ENCODE measurements at regions not wholly inside any gene's neighbourhood (a gene's known extent, or its start where the extent isn't known, plus 50 kb on each side); places are given as distances from the start of the nearest gene placed in this dataset.

DNA sequence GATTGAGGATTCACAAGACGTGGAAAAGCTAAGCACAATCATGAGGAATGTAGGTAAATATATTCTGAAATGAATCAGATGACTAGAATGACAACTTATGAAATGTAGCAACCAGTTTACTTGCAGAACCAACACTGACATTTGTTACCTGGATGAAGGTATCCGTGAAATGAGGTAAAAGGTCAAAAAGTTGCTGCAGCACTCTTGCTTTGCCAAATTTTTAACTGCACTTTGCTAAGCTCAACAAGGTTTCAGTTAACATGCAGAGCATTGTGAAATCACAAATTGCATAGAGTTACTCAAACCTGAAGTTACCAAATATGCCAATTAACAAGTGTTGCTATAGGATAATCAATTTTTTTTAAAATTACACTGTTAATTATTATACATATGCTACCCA lies 1280.1 kb downstream of the KCNT2 start:
- no peak for DNase-seq

DNA sequence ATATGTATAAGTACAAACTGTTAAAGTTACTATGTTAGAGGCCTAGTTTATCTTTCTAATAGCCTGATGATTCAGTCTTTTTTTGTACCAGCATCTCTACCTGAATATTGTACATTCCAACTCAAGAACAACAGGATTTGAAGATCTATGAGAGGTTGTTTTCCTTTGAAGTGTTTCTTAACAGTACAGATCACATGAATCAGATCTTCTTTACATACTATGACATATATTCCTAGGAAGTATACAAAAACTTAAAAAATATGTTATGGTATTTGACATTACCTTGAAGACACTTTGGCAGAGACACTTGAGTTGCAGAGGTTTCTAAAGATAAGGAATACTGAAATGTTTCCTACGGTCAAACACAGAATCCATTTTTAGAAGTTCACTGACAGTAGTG lies 1280.9 kb downstream of the KCNT2 start:
- DNase-seq, result no peak

DNA sequence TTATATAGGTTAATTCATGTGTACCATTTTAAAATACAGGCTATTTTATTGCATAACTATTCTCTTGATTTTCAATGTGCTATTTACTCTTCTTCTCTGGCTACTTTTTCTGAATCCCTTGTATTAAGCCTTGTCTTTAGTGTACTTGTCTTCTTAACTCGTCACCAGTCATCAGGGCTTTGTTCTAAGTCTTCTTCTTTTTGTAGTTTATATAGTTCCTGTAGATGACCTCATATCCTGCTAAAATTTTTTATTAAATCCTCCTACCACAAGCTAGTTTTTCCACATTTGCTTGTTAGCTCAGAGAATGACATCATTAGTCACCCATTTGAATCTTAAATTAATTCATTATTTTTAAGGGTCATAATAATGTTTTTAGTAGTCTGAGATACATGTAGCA lies 1281.9 kb downstream of the KCNT2 start:
- no peak for DNase-seq

DNA sequence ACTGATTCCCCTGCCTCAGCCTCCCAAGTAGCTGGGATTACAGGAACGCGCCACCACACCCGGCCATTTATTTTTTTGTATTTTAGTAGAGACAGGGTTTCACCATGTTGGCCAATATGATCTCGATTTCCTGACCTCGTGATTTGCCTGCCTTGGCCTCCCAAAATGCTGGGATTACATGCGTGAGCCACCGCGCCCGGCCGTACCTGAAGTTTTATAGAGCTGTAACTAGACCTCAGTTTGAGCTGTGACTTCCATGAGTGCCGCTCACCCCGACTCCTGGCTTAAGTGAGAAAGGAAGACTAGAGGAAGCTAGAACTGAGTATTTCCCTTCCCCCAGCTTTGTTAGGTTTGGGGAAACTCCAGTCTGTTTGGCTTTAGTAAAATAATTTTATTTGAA lies 1283.1 kb downstream of the KCNT2 start:
- no peak for DNase-seq

DNA sequence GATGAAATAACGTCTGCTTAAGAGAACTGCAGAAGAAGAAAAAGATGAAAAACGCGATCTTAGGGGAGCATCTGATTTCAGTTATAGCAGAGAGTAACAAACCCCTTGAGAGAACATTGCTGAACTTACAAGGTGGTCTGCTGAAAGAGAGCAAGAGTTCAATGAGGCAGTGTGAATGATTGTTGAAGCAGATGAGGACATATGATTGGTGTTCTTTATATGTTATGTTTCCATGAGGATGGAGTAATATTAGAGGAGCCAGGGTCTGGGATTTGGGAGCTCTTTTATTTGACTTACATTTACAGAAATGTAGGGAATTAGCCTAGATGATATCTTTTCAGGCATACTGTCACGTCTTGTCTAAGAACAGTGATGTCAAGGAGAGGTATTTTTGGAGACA lies 1302.0 kb downstream of the KCNT2 start:
- DNase-seq, result no peak

DNA sequence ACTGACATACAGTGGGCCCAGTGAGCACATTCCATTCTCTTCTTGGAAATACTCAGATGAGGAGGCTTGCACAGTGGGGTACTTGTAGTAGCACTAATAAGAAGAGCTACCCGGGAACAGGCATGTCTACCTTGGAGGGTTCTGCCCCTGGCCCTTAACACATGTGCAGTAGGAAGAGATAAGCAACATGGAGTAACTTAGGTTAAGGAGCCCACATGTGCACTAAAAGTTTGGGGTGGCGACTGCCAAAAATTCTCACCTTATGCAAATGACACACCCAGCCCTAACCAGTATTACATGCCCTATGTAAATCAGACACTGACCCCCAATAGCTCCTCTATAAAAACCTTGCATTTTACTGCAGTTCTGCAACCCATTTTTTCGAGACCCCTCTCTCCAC lies 1313.3 kb downstream of the KCNT2 start:
- DNase-seq, result no peak

DNA sequence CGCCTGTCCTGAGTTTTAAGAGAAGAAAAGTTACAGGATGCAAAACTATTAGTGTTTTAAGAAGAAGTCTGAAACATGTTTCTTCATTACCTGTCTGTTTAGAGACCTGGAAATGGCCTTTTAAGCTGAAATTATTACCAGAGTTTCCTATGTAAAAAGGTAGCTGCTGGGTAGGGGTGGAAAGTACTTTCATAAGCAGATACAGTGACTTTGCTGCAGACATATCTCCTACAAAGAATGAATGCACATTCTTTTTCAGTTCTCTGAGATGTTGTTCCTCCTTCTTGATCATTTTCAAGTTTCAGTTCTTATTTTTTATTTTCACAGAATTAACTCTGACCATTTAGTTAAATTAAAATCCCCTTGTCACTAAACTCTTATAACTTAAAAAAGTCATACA lies 1329.6 kb downstream of the KCNT2 start:
- DNase-seq, result peak; percentile 38

DNA sequence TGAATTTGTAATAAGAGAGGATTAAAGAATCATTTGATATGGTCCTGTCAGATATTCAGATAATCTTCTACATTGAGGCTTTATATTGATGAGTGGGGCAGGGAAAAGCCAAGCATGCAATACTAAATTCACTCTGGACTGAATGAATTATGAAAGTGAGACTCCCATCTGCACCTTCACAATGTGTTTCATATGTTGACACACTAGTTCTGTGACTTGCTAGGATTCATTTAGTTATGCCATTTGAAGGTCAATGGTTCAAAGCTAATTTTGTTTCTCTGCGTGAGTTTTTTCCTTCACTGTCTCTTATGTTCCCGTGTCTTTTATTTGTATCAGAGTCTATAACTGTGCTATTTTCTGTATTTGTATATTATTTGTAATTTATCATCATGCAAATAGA lies 1332.5 kb downstream of the KCNT2 start:
- DNase-seq, result no peak

DNA sequence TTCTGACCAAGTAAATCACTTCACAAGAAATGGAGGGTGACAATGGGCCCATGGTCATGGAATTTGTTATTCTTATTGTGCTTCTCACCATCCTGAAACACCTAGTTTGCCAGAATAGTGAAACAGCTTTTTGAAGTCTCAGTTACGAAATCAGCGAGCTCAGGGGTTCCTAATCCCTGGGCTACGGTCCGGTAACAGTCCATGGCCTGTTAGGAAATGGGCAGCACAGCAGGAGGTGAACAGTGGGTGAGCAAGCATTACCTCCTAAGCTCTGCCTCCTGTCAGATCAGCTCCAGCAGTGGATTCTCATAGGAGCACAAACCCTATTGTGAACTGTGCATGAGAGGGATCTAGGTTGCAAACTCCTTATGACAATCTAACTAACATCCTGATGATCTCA lies 1356.3 kb downstream of the KCNT2 start:
- DNase-seq, result no peak

DNA sequence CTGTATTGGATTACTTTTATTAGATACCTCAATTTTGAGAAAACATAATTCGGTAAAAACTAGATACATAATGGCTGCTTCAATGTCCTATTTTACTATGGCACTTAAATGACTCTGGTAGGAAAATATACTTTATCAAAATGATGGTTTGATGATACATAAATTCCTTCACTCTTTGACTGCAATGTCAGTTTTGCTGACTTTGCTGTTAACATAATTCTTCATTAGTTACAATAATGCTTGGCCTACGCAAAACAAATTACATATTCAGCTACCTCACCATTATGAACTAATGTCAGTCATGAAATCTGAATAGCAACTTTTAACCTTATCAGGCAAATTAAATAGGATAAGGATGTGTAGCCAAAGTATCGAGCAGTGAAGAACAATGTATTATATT lies 1364.7 kb downstream of the KCNT2 start:
- DNase-seq, result no peak

DNA sequence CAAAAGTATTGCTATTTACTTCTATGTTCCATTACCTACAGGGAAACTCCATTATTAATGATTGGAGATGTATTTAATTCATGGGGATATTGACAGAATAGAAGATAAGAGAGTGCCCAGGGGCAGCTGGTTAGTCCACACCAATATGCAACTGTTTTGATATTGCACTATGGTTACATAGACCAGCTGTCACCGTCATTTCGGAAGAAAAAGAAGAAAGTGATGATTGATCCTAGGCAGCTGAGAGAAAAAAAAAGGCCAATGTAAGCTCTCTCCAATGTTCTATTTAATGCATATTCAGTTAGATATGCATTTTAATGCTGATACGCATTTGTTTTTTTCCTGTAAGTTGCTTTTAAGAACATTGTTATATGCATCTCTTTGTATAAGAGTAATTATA lies 1367.2 kb downstream of the KCNT2 start:
- no peak for DNase-seq

DNA sequence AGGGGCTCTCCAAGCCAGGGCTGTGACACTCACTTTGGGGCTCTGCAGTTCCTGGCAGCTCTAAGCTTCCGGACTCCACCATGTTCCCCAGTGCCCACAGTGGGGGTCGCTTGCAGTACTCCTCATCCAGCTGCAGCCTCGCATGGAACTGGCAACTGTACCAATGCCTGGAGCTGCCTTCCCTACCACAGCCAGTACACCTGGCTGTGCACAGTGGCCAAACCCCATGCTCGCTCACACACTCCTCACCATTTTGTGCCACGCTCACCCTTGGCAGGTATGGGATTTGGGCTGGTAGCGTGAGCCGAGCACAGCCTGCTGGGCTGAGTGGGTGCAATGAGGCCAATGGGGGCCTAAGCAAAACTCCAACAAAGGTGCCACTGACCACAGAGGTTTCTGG lies 1369.9 kb downstream of the KCNT2 start:
- no peak for DNase-seq

DNA sequence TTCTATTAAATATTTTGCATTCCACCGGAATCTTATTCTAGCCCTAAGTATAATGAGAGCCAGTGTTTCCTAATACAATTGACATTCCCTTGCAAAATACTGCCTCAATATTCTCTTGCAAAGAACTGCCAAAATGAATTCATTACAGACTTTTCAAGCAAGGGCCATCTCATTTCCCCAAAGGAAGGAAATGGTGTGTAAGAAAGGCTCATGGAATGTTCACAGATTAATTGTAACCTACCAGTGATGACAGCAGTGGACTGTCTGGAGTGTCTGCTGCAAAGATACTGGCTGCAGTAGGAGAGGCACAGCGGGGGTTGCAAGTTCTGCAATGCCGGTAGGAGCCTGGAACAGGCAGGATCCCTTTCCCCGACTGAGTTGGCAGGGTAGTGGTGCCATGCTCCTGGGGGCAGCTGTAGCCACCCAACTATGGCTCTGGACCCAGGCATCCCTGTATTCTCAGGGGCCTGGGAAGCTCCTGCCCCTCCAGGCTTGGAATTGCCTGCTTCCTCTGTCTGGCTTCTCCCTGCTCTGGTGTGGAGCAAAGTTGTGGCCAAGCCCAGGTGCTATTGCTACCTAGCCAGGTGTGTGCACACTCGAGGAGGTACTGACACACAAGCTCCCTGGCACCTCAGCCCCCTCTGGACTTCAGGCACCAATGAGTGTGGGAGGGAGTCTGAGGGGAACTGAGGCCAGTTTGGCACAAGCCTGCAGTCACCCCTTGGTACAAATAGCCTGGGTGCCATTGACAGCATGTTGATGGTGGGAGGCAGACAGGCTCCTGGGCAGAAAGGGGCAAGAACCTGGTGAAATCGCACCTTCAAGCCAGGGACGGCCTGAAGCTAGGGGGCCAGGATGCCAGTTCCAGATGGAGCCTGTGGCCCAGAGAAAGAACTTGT lies 1371.0 kb downstream of the KCNT2 start:
- no peak for DNase-seq

DNA sequence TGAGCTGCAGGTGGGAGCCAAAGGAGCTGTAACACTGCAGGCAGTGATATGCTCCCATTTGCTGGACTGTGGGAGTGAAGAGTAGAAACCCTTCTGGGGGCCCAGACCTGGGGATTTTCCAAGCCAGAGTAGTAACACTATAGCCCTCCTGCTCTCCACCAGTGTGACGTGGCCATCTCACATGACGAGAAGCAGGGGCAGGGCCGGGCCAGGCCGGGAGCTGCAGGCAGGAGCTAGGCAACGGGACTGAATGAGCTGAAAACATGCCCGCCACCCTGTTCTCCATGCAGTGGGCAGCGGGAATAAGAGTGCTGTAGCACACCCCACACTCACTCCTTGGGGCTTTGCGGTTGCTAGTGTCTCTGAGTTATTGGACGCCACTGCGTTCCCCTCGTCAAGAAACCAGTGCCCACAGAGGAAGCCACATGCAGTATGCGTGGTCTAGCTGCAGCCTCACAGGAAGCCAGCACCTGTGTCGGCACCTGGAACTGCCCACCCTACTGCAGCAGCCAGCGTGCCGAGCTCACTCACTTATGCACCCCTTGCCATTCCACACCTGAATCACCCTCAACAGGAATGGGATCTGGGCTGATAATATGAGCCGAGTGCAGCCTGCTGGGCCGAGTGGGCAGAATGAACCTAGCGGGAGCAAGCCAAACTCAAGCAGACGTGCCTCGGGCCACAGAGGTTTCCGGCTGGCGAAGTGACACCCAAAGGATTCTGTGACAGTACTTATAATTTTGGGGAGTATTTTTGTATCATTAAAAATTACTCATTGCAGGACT lies 1389.6 kb downstream of the KCNT2 start:
- DNase-seq, result no peak

DNA sequence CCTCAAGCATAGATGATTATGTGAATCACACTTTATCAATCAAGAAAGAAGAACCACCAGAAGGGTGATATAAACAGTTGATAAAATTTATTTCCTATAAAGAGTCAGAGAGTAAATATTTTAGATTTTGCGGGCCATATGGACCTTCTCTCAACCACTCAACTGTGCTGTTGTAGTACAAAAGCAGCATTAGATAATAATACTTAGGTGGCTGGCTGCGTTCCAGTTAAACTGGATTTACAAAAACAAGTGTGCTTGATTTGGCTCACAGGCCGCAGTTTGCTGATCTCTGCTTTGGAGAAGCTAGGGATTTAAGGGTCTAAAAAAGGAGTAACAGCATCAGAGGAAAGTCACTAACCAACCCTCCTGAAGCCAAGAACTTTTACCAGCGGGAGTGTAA lies 1406.0 kb downstream of the KCNT2 start:
- no peak for DNase-seq

DNA sequence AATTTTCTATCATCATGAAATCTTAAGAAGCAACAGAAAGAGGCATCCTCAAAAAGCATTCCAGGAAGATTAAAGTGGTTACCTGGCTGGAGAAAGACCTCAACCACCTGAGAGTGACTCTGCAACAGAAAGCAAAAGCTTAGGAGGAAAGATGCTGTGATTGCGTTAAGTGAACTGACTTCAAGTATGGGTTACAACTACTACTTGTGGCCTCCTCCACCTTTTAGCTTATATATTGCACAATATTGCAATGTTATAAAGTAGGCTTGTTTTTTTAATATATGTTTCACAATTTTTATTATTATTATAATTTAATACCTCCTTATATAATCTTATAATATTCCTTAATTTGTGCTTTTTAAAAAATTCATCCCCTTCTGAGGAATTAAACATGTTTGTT lies 1407.5 kb downstream of the KCNT2 start:
- no peak for DNase-seq

DNA sequence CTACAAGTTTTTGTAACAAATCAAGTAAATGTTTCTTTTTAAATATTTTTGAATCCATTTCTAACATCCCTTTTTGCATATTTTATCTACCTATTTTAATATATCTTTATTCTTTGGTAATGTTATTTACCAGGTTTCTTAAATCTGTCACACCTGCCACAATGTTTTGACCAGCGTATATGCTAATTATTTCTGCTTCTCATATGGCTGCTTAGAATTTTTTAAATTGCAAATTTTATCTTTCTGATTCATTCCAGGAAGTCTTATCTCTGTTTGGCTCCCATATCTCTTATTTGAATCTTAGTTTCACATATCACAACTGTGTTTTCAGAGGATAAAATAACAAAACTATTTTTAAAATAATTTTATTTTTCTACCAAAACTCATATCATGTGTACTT lies 1411.1 kb downstream of the KCNT2 start:
- no peak for DNase-seq

DNA sequence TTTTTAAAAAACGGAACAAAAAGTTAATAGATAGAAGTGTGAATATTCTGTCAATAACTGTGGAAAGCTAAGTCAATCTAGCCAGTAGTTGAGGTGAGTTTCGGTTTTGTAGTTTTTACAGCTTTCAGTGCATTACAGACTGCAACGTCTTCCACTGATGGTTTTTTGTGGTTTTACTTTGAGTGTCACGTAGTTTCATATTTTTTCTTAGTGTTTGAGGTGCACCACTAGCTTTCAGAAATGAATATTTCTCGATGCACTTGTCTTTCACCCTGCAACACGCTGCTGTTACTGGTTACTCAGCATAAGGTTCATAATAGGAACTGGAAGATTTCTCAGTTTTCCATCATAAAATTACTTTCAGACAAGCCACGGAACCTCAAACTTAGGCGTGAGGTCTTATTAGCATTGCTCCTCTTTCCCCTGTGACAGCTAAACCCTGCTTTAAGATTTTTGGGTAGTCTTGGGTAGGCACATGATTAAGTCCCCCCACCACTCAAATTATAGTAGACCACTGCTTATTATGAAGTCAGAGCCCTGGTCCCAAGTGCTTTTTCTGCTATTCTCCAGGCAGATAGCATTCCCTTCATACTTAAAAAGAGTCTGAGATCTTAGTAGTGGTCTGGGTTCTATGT lies 1412.7 kb downstream of the KCNT2 start:
- DNase-seq, result no peak

DNA sequence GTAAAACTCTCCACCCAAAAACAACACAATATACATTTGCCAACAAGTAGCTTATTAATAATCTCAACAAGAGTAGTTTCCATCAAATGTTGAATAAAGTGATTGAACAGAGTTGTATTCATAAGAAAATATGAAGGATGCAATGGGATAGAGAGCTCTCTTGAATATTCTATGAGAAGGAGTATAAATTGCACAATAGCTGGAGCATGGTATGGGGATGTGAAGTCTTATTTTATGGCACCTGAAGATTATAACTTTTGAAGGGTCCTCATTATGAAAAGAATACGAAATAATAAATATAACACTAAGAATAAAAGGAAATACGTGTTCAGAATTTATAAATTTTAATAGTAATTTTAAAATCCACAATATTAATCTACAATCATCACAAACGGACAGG lies 1415.1 kb downstream of the KCNT2 start:
- no peak for DNase-seq

DNA sequence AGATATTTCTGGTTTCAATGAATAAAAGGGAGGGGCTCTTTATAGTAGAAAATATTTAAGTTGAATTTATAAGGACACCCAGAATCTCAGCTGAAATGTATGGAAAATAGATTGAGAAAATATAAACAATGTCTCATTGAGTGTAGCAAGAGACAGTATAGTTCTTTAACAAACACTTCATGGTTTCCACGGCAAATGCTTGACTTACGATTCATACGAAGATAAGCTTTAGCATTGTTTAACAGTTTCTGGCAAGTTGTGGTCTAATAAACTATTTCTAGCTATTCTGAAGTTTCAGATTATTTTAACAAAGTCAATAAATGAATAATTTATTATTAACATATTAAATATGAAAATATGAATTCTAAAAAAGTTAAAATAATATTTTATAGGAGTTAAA lies 1419.4 kb downstream of the KCNT2 start:
- no peak for DNase-seq

DNA sequence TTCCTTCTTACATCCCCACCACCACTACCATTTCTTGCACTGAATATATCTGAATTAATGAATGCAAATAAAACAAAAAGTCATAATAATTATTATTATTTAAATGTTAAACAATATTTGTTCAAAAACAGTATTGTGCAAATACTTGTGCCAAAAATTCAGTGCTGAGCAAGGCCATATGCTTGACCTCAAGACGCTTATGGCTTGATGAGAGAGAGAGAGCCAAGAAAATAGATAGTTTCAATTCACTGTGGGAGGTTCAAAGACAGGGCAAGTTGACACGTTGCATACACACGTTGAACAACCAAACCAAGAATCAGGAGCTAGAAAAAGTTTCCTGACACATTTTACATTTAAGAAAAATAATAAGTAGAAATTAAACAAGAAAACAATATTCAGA lies 1421.7 kb downstream of the KCNT2 start:
- DNase-seq, result no peak

DNA sequence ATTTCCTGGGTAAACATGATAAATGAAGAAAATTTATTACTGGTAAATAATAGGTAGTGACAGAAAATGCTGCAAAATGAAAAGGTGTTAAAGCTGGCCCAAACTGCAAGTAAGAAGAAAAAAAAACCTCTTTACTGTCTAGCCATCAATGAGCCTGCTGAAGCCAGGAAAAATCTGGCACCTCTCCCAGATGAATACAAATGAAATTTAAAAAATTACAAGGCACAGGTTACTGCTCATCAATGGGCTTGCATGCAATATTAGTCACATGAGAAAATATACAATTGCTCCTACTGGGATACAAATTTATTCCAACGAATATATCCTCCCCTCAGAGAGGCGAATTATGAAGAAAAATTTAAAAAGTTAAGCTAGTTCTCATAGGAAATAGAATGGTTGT lies 1422.5 kb downstream of the KCNT2 start:
- DNase-seq, result no peak

DNA sequence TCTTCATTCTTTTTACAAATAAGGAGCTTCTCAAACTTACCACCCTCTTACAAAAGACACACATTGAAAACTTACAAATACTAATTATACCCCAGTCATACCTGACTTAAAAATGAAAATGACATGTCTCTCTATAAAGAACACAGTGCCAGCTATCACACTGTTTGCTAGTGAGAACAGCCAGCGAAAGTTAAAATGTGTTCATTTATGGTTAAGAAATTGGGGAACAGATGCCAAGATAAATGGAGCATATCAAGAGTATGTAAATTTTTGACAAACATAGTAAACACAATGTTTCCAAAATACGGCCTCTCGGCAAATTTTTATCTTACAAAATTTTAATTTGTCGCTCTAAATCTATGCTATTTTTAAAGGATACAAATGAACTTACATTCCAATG lies 1422.9 kb downstream of the KCNT2 start:
- no peak for DNase-seq

DNA sequence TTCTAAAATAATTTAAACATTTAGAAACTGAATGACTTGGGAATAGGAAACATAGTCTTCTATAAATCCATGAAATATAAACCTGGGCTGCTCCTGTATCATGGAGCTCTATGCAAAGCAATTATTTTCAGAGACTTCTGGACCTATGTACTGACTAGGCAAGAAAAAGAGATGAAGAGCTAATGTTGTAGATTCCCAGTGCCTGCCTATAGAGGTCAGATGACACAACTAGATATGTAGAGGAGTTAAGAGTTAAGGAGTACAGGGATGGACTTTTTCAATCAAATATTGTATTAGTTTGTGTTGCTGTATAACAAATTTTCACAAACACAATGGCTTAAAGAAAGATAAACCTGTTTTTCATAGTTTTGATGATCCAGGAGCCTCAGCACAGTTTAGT lies 1434.5 kb downstream of the KCNT2 start:
- no peak for DNase-seq
